ENCODE measurements at regions not wholly inside any gene's neighbourhood (a gene's known extent, or its start where the extent isn't known, plus 50 kb on each side); places are given as distances from the start of the nearest gene placed in this dataset.

DNA sequence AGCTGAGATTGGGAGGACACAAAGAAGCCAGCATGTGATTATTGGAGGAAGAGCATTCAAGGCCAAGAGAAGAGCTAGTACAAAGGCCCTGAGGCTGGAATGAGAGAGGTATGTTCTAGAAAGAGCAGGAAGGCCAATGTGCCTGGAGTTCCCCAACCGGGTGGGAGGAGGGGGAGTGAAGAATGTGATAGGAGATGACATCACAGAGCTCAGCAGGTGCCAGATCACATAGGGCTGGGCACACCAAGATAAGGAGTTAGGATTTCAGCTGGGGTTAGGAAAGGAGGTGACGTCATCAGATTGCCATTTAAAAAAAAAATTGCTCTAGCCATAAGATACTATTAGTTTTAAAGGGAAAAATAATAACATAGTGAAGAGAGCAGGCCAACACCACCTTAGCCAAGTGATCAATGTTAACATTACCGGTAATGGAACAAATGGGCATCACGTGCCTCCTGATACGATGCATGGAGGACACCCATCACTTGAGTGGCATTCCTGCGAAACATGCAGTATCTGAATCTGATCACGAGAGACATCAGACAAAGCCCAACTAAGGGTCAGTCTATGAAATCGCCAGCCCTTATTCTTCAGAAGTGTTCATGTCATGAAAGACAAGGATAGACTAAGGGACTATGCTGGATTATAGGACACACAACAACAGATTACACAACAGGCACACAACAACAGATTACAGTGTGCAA lies 344.3 kb downstream of the BCOR start (continued):
- TF ChIP-seq, protein P1, sequence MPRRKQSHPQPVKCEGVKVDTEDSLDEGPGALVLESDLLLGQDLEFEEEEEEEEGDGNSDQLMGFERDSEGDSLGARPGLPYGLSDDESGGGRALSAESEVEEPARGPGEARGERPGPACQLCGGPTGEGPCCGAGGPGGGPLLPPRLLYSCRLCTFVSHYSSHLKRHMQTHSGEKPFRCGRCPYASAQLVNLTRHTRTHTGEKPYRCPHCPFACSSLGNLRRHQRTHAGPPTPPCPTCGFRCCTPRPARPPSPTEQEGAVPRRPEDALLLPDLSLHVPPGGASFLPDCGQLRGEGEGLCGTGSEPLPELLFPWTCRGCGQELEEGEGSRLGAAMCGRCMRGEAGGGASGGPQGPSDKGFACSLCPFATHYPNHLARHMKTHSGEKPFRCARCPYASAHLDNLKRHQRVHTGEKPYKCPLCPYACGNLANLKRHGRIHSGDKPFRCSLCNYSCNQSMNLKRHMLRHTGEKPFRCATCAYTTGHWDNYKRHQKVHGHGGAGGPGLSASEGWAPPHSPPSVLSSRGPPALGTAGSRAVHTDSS (tag by site-specific recombination; IDR thresholded peaks at IDR 0.05), result no peak
- TF ChIP-seq, protein P2, sequence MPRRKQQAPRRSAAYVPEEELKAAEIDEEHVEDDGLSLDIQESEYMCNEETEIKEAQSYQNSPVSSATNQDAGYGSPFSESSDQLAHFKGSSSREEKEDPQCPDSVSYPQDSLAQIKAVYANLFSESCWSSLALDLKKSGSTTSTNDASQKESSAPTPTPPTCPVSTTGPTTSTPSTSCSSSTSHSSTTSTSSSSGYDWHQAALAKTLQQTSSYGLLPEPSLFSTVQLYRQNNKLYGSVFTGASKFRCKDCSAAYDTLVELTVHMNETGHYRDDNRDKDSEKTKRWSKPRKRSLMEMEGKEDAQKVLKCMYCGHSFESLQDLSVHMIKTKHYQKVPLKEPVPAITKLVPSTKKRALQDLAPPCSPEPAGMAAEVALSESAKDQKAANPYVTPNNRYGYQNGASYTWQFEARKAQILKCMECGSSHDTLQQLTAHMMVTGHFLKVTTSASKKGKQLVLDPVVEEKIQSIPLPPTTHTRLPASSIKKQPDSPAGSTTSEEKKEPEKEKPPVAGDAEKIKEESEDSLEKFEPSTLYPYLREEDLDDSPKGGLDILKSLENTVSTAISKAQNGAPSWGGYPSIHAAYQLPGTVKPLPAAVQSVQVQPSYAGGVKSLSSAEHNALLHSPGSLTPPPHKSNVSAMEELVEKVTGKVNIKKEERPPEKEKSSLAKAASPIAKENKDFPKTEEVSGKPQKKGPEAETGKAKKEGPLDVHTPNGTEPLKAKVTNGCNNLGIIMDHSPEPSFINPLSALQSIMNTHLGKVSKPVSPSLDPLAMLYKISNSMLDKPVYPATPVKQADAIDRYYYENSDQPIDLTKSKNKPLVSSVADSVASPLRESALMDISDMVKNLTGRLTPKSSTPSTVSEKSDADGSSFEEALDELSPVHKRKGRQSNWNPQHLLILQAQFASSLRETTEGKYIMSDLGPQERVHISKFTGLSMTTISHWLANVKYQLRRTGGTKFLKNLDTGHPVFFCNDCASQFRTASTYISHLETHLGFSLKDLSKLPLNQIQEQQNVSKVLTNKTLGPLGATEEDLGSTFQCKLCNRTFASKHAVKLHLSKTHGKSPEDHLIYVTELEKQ (tag by site-specific recombination; IDR thresholded peaks at IDR 0.05; ENCODE audit: borderline replicate concordance), result peak; percentile 79
- TF ChIP-seq ZNF830 (tag by site-specific recombination; IDR thresholded peaks at IDR 0.05; ENCODE audit: low read depth), result no peak
- TF ChIP-seq, protein P3, sequence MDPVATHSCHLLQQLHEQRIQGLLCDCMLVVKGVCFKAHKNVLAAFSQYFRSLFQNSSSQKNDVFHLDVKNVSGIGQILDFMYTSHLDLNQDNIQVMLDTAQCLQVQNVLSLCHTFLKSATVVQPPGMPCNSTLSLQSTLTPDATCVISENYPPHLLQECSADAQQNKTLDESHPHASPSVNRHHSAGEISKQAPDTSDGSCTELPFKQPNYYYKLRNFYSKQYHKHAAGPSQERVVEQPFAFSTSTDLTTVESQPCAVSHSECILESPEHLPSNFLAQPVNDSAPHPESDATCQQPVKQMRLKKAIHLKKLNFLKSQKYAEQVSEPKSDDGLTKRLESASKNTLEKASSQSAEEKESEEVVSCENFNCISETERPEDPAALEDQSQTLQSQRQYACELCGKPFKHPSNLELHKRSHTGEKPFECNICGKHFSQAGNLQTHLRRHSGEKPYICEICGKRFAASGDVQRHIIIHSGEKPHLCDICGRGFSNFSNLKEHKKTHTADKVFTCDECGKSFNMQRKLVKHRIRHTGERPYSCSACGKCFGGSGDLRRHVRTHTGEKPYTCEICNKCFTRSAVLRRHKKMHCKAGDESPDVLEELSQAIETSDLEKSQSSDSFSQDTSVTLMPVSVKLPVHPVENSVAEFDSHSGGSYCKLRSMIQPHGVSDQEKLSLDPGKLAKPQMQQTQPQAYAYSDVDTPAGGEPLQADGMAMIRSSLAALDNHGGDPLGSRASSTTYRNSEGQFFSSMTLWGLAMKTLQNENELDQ (tag by site-specific recombination; IDR thresholded peaks at IDR 0.05; ENCODE audit: low read depth), result no peak
- TF ChIP-seq, protein P4, sequence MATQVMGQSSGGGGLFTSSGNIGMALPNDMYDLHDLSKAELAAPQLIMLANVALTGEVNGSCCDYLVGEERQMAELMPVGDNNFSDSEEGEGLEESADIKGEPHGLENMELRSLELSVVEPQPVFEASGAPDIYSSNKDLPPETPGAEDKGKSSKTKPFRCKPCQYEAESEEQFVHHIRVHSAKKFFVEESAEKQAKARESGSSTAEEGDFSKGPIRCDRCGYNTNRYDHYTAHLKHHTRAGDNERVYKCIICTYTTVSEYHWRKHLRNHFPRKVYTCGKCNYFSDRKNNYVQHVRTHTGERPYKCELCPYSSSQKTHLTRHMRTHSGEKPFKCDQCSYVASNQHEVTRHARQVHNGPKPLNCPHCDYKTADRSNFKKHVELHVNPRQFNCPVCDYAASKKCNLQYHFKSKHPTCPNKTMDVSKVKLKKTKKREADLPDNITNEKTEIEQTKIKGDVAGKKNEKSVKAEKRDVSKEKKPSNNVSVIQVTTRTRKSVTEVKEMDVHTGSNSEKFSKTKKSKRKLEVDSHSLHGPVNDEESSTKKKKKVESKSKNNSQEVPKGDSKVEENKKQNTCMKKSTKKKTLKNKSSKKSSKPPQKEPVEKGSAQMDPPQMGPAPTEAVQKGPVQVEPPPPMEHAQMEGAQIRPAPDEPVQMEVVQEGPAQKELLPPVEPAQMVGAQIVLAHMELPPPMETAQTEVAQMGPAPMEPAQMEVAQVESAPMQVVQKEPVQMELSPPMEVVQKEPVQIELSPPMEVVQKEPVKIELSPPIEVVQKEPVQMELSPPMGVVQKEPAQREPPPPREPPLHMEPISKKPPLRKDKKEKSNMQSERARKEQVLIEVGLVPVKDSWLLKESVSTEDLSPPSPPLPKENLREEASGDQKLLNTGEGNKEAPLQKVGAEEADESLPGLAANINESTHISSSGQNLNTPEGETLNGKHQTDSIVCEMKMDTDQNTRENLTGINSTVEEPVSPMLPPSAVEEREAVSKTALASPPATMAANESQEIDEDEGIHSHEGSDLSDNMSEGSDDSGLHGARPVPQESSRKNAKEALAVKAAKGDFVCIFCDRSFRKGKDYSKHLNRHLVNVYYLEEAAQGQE (tag by site-specific recombination; IDR thresholded peaks at IDR 0.05), result no peak
- TF ChIP-seq ZNF202 (tag by site-specific recombination; IDR thresholded peaks at IDR 0.05; ENCODE audit: borderline replicate concordance), result no peak
- no peak for TF ChIP-seq FEZF1 (tag by site-specific recombination; IDR thresholded peaks at IDR 0.05)
- TF ChIP-seq, protein P5, sequence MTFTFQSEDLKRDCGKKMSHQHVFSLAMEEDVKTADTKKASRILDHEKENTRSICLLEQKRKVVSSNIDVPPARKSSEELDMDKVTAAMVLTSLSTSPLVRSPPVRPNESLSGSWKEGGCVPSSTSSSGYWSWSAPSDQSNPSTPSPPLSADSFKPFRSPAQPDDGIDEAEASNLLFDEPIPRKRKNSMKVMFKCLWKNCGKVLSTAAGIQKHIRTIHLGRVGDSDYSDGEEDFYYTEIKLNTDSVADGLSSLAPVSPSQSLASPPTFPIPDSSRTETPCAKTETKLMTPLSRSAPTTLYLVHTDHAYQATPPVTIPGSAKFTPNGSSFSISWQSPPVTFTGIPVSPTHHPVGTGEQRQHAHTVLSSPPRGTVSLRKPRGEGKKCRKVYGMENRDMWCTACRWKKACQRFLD (tag by site-specific recombination; IDR thresholded peaks at IDR 0.05), result no peak
- TF ChIP-seq, protein P6, sequence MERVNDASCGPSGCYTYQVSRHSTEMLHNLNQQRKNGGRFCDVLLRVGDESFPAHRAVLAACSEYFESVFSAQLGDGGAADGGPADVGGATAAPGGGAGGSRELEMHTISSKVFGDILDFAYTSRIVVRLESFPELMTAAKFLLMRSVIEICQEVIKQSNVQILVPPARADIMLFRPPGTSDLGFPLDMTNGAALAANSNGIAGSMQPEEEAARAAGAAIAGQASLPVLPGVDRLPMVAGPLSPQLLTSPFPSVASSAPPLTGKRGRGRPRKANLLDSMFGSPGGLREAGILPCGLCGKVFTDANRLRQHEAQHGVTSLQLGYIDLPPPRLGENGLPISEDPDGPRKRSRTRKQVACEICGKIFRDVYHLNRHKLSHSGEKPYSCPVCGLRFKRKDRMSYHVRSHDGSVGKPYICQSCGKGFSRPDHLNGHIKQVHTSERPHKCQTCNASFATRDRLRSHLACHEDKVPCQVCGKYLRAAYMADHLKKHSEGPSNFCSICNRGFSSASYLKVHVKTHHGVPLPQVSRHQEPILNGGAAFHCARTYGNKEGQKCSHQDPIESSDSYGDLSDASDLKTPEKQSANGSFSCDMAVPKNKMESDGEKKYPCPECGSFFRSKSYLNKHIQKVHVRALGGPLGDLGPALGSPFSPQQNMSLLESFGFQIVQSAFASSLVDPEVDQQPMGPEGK (tag by site-specific recombination; IDR thresholded peaks at IDR 0.05), result peak; percentile 75
- TF ChIP-seq ZNF354C (tag by site-specific recombination; IDR thresholded peaks at IDR 0.05; ENCODE audit: borderline replicate concordance, low read depth), result no peak
- no peak for TF ChIP-seq PRDM1 (tag by site-specific recombination; IDR thresholded peaks at IDR 0.05)
- TF ChIP-seq ZNF510 (tag by site-specific recombination; IDR thresholded peaks at IDR 0.05; ENCODE audit: insufficient replicate concordance), result no peak
- TF ChIP-seq, protein P7, sequence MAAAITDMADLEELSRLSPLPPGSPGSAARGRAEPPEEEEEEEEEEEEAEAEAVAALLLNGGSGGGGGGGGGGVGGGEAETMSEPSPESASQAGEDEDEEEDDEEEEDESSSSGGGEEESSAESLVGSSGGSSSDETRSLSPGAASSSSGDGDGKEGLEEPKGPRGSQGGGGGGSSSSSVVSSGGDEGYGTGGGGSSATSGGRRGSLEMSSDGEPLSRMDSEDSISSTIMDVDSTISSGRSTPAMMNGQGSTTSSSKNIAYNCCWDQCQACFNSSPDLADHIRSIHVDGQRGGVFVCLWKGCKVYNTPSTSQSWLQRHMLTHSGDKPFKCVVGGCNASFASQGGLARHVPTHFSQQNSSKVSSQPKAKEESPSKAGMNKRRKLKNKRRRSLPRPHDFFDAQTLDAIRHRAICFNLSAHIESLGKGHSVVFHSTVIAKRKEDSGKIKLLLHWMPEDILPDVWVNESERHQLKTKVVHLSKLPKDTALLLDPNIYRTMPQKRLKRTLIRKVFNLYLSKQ (tag by site-specific recombination; IDR thresholded peaks at IDR 0.05; ENCODE audit: borderline replicate concordance), result no peak
- TF ChIP-seq, protein P8, sequence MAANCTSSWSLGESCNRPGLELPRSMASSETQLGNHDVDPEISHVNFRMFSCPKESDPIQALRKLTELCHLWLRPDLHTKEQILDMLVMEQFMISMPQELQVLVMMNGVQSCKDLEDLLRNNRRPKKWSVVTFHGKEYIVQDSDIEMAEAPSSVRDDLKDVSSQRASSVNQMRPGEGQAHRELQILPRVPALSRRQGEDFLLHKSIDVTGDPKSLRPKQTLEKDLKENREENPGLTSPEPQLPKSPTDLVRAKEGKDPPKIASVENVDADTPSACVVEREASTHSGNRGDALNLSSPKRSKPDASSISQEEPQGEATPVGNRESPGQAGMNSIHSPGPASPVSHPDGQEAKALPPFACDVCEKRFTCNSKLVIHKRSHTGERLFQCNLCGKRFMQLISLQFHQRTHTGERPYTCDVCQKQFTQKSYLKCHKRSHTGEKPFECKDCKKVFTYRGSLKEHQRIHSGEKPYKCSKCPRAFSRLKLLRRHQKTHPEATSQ (tag by site-specific recombination; IDR thresholded peaks at IDR 0.05), result no peak
- no peak for TF ChIP-seq BCL11B (tag by site-specific recombination; IDR thresholded peaks at IDR 0.05; ENCODE audit: low read depth)
- TF ChIP-seq ZNF211 (tag by site-specific recombination; IDR thresholded peaks at IDR 0.05; ENCODE audit: low read depth), result no peak
- TF ChIP-seq ZNF175 (tag by site-specific recombination; IDR thresholded peaks at IDR 0.05), result no peak
- TF ChIP-seq ZBTB21 (tag by site-specific recombination; IDR thresholded peaks at IDR 0.05), result peak; percentile 92
- TF ChIP-seq ZFP69B (tag by site-specific recombination; IDR thresholded peaks at IDR 0.05), result peak; percentile 43; the same call in 1 of the 2 replicates

All from HEK293 (cell line).